HEK293T (cell line): ENCODE measurements at regions not wholly inside any gene's neighbourhood (a gene's known extent, or its start where the extent isn't known, plus 50 kb on each side); places are given as distances from the start of the nearest gene placed in this dataset.

Experiments
- CTCF ChIA-PET: fragments of 350-600 bp; formaldehyde crosslinking; extraction: SDS; loops from one replicate; lab custom pipeline; 2021; ENCODE audit warnings: antibody characterized with exemption, inconsistent platforms; lab: Yijun Ruan, JAX
- POLR2A ChIA-PET: fragments of 350-600 bp; formaldehyde crosslinking; extraction: SDS; loops from one replicate; lab custom pipeline; 2020; ENCODE audit warnings: antibody characterized with exemption, inconsistent platforms; lab: Yijun Ruan, JAX
- DNase-seq: peaks from one replicate; pipeline ENCODE4 v3.0.0; 2012; ENCODE audit warnings: mixed read lengths; ENCODE audit errors: extremely low spot score
- ARNT ChIP-seq: fragments of 450-650 bp; IDR thresholded peaks from 2 replicates; pipeline ENCODE4 v1.6.1; 2017; ENCODE audit warnings: mild to moderate bottlenecking
- BHLHE40 ChIP-seq: fragments of 450-650 bp; IDR thresholded peaks from 2 replicates; pipeline ENCODE4 v1.6.1; 2016; ENCODE audit warnings: mild to moderate bottlenecking, moderate library complexity, borderline replicate concordance
- CTBP1 ChIP-seq: fragments of 450-650 bp; IDR thresholded peaks from 2 replicates; pipeline ENCODE4 v1.6.1; 2016; ENCODE audit warnings: borderline replicate concordance
- ELF4 ChIP-seq: fragments of 450-650 bp; IDR thresholded peaks from 2 replicates; pipeline ENCODE4 v1.6.1; 2017; ENCODE audit warnings: antibody characterized with exemption
- FOXA1 ChIP-seq: fragments of 450-650 bp; IDR thresholded peaks from 2 replicates; pipeline ENCODE4 v1.6.1; 2016; ENCODE audit warnings: mild to moderate bottlenecking
- FOXK2 ChIP-seq: fragments of 450-650 bp; IDR thresholded peaks from 2 replicates; pipeline ENCODE4 v1.6.1; 2016; ENCODE audit warnings: mild to moderate bottlenecking
- FOXM1 ChIP-seq: fragments of 450-650 bp; IDR thresholded peaks from 2 replicates; pipeline ENCODE4 v1.6.1; 2017; ENCODE audit warnings: mild to moderate bottlenecking, borderline replicate concordance
- HDGF ChIP-seq: fragments of 450-650 bp; IDR thresholded peaks from 2 replicates; pipeline ENCODE4 v1.6.1; 2017; ENCODE audit warnings: antibody characterized with exemption, borderline replicate concordance
- L3MBTL2 ChIP-seq: fragments of 450-650 bp; conservative IDR thresholded peaks from 2 replicates; pipeline ENCODE4 v1.6.1; 2016; ENCODE audit warnings: mild to moderate bottlenecking
- LEF1 ChIP-seq: fragments of 450-650 bp; IDR thresholded peaks from 2 replicates; pipeline ENCODE4 v1.6.1; 2017; ENCODE audit warnings: mild to moderate bottlenecking, borderline replicate concordance
- NFRKB ChIP-seq: fragments of 450-650 bp; IDR thresholded peaks from 2 replicates; pipeline ENCODE4 v1.6.1; 2016; ENCODE audit warnings: mild to moderate bottlenecking, moderate library complexity
- PKNOX1 ChIP-seq: fragments of 450-650 bp; IDR thresholded peaks from 2 replicates; pipeline ENCODE4 v1.6.1; 2016
- SP1 ChIP-seq: fragments of 450-650 bp; IDR thresholded peaks from 2 replicates; pipeline ENCODE4 v1.6.1; 2017
- SUZ12 ChIP-seq: fragments of 450-650 bp; IDR thresholded peaks from 2 replicates; pipeline ENCODE4 v1.6.1; 2016; ENCODE audit warnings: mild to moderate bottlenecking
- TARDBP ChIP-seq: fragments of 450-650 bp; IDR thresholded peaks from 2 replicates; pipeline ENCODE4 v1.6.1; 2016
- ZNF384 ChIP-seq: fragments of 450-650 bp; IDR thresholded peaks from 2 replicates; pipeline ENCODE4 v1.6.1; 2016

GRCh38 chr1:14367451-14367850 is 231.0 kb upstream of the KAZN start:
- TF ChIP-seq L3MBTL2 = no peak
- TF ChIP-seq TARDBP = no peak
- TF ChIP-seq ELF4 = no peak
- no peak for TF ChIP-seq FOXK2
- TF ChIP-seq ARNT = no peak
- no peak for TF ChIP-seq SUZ12
- TF ChIP-seq ZNF384 = no peak
- TF ChIP-seq SP1 = no peak
- TF ChIP-seq FOXA1 = no peak
- no peak for TF ChIP-seq HDGF
- no peak for TF ChIP-seq BHLHE40
- no peak for TF ChIP-seq LEF1
- CTCF ChIA-PET = no interaction called here
- no peak for DNase-seq
- POLR2A ChIA-PET = no interaction called here

- ChIA-PET CTCF (no interaction called here), POLR2A (no interaction called here)
- TF ChIP-seq ELF4 = no peak
- no peak for TF ChIP-seq ZNF384
- no peak for TF ChIP-seq SP1
- no peak for TF ChIP-seq HDGF
- TF ChIP-seq LEF1 = no peak
- no peak for TF ChIP-seq FOXM1
- TF ChIP-seq BHLHE40 = no peak
- TF ChIP-seq FOXK2 = no peak
- no peak for DNase-seq
Observed at GRCh38 chr1:14369526-14370213, 228.8 kb upstream of the KAZN start.

- TF ChIP-seq NFRKB (no peak), ZNF384 (no peak), HDGF (no peak), ARNT (no peak), BHLHE40 (no peak), FOXK2 (no peak), LEF1 (no peak), FOXA1 (no peak), FOXM1 (no peak), SP1 (no peak), CTBP1 (no peak), PKNOX1 (no peak), L3MBTL2 (no peak)
- DNase-seq = no peak
- POLR2A ChIA-PET = no interaction called here
- CTCF ChIA-PET = no interaction called here
Observed at GRCh38 chr1:14371771-14372497, 226.6 kb upstream of the KAZN start.

- CTCF ChIA-PET = no interaction called here
- POLR2A ChIA-PET = no interaction called here
- TF ChIP-seq FOXK2 (no peak), NFRKB (no peak), SP1 (no peak), FOXM1 (no peak), FOXA1 (no peak), ZNF384 (no peak)
Observed at GRCh38 chr1:14372526-14372925, 226.0 kb upstream of the KAZN start.

GRCh38 chr1:14373081-14373758 is 225.3 kb upstream of the KAZN start:
- POLR2A ChIA-PET = no interaction called here
- DNase-seq = no peak
- TF ChIP-seq SUZ12 (no peak), SP1 (no peak), CTBP1 (no peak), FOXA1 (no peak), ELF4 (no peak), FOXM1 (no peak), ZNF384 (no peak), PKNOX1 (no peak), BHLHE40 (no peak), ARNT (no peak), HDGF (no peak), L3MBTL2 (no peak), NFRKB (no peak), TARDBP (no peak), LEF1 (no peak), FOXK2 (no peak)
- CTCF ChIA-PET = interaction anchor here (0.7 kb wide), 1 partner anchor 198 kb away, joined by 4 read pairs; no protein-coding TSS in a partner anchor

More at GRCh38 chr1:14372526-14372925, 226.0 kb upstream of the KAZN start:
- DNase-seq = no peak

GRCh38 chr1:14375226-14375625 is 223.3 kb upstream of the KAZN start:
- ChIA-PET CTCF (no interaction called here), POLR2A (no interaction called here)
- TF ChIP-seq FOXM1 (no peak), BHLHE40 (no peak), SP1 (no peak), SUZ12 (no peak), NFRKB (no peak), TARDBP (no peak), ELF4 (no peak), L3MBTL2 (no peak), PKNOX1 (no peak), ZNF384 (no peak), FOXA1 (no peak), HDGF (no peak), ARNT (no peak)
- no peak for DNase-seq
